K562 (cell line): ENCODE measurements at regions not wholly inside any gene's neighbourhood (a gene's known extent, or its start where the extent isn't known, plus 50 kb on each side); places are given as distances from the start of the nearest gene placed in this dataset.

Source experiments
- ATAC-seq: fragments of 200-7000 bp; cut with Tn5 transposase; 3 replicates; pipeline ENCODE4 v1.9.1; 2020; ENCODE audit warnings: moderate library complexity
- BruUV-seq: library from RNA; stranded (reverse); fragments of 400-500 nt; replicated peaks from 2 replicates; lab custom pipeline; 2021; lab: Mats Ljungman, UMichigan
- CTCF ChIA-PET: fragments of 300-600 bp; formaldehyde crosslinking; extraction: SDS; loops from one replicate; lab custom pipeline; 2021; ENCODE audit warnings: low intra/inter-chr PET ratio; lab: Yijun Ruan, JAX
- POLR2A ChIA-PET: fragments of 300-600, 350-650 bp; sonication (Branson Sonifier 250); formaldehyde crosslinking; extraction: SDS; loops from one replicate; lab custom pipeline; 2021; ENCODE audit warnings: antibody characterized with exemption, inconsistent platforms; lab: Yijun Ruan, JAX
- DNase-seq, 4 experiments: peaks; one replicate each; pipeline versions ENCODE4 v3.0.0 to v3.0.0-alpha.2; 2011 to 2018; ENCODE audit warnings: low spot score in 3 of 4, mixed read lengths in 3 of 4; ENCODE audit errors: extremely low read depth in 1 of 4
- FAIRE-seq: peaks from 2 replicates; lab custom pipeline; 2011; peaks lifted over from hg19 to GRCh38; lab: Jason Lieb, UNC
- H2AFZ ChIP-seq: 2 replicates; pipeline ENCODE4 v1.6.0; 2011; ENCODE audit warnings: low read depth, low read length, control low read depth, inconsistent platforms
- H3K27ac ChIP-seq: fragments of 200-600 bp; 3 replicates; pipeline ENCODE4 v1.8.0; 2011; ENCODE audit warnings: low read depth, mild to moderate bottlenecking, control low read depth, inconsistent platforms, low read length, moderate library complexity, mixed read lengths; ENCODE audit errors: extremely low read depth
- H3K27me3 ChIP-seq, 2 experiments: fragments of 300-600 bp in 1 of 2; 2 replicates in 1 of 2; 3 replicates in 1 of 2; pipeline versions ENCODE4 v1.6.0 to v1.8.0; 2011; ENCODE audit warnings: inconsistent platforms in 2 of 2, low read length in 2 of 2, mild to moderate bottlenecking in 1 of 2, mixed read lengths in 1 of 2, moderate library complexity in 1 of 2; ENCODE audit not compliant: control insufficient read depth in 2 of 2, insufficient read depth in 2 of 2
- H3K36me3 ChIP-seq: fragments of 300-600 bp; 3 replicates; pipeline ENCODE4 v1.8.0; 2011; ENCODE audit warnings: mild to moderate bottlenecking, low read length, inconsistent platforms; ENCODE audit not compliant: control insufficient read depth, insufficient read depth
- H3K4me1 ChIP-seq, 2 experiments: fragments of 200-600 bp in 1 of 2; replicated peaks in 1 of 2; 2 replicates in 1 of 2; 3 replicates in 1 of 2; pipeline versions ENCODE4 v1.5.1 to v1.8.0; 2011; ENCODE audit warnings: inconsistent platforms in 2 of 2, low read length in 2 of 2, mild to moderate bottlenecking in 1 of 2, mixed read lengths in 1 of 2, moderate library complexity in 1 of 2; ENCODE audit not compliant: control insufficient read depth in 2 of 2, insufficient read depth in 2 of 2
- H3K4me2 ChIP-seq: 2 replicates; pipeline ENCODE4 v1.6.1; 2011; ENCODE audit warnings: low read length, control low read depth, inconsistent platforms, mixed read lengths; ENCODE audit not compliant: insufficient read depth
- H3K4me3 ChIP-seq: fragments of 200-600 bp; sonication (generic), shearing (Covaris generic); 2 replicates; pipeline ENCODE4 v1.5.1; 2016; ENCODE audit warnings: control low read depth, inconsistent platforms
- H3K79me2 ChIP-seq: fragments of 200-600 bp; 3 replicates; pipeline ENCODE4 v1.8.0; 2011; ENCODE audit warnings: low read length, inconsistent platforms; ENCODE audit not compliant: control insufficient read depth, insufficient read depth
- H3K9ac ChIP-seq, 2 experiments: 2 replicates each; pipeline versions ENCODE4 v1.6.0 to v1.6.1; 2011; ENCODE audit warnings: low read depth in 2 of 2, low read length in 2 of 2, control low read depth in 1 of 2, inconsistent platforms in 1 of 2, mild to moderate bottlenecking in 1 of 2, mixed read lengths in 1 of 2; ENCODE audit not compliant: insufficient read depth in 1 of 2
- H3K9me1 ChIP-seq: one replicate; pipeline ENCODE4 v1.6.0; 2011; ENCODE audit warnings: inconsistent platforms, mild to moderate bottlenecking, low read length, moderate library complexity; ENCODE audit not compliant: control insufficient read depth, insufficient read depth
- H3K9me3 ChIP-seq: replicated peaks from 2 replicates; pipeline ENCODE4 v1.5.1; 2011; ENCODE audit warnings: low read depth, low read length, inconsistent platforms; ENCODE audit not compliant: control insufficient read depth, insufficient read depth
- H4K20me1 ChIP-seq: replicated peaks from 2 replicates; pipeline ENCODE4 v1.6.1; 2011; ENCODE audit warnings: low read length, inconsistent platforms, mixed read lengths; ENCODE audit not compliant: control insufficient read depth, insufficient read depth
- ARHGAP35 ChIP-seq: fragments of 450-650 bp; IDR thresholded peaks from 2 replicates; pipeline ENCODE4 v1.6.1; 2018; ENCODE audit not compliant: partially characterized antibody
- BDP1 ChIP-seq: IDR thresholded peaks from 3 replicates; pipeline ENCODE4 v1.6.1; 2011; ENCODE audit not compliant: insufficient read length, insufficient read depth
- HDAC3 ChIP-seq: fragments of 450-650 bp; IDR thresholded peaks from 2 replicates; pipeline ENCODE4 v1.6.1; 2018; ENCODE audit warnings: borderline replicate concordance, mild to moderate bottlenecking, moderate library complexity; ENCODE audit not compliant: partially characterized antibody
- KAT2B ChIP-seq: IDR thresholded peaks from one replicate; pipeline ENCODE4 v1.6.1; 2012; ENCODE audit warnings: low read depth, mild to moderate bottlenecking, control low read depth, inconsistent platforms, low read length, moderate library complexity
- SREBF1 ChIP-seq: fragments of 150-350 bp; IDR thresholded peaks from 2 replicates; pipeline ENCODE4 v1.6.1; 2014; ENCODE audit warnings: antibody characterized with exemption, low read depth, low read length, borderline replicate concordance
- ZBTB7A ChIP-seq: IDR thresholded peaks from 2 replicates; pipeline ENCODE4 v1.6.1; 2011; ENCODE audit warnings: low read depth, mild to moderate bottlenecking, low read length, moderate library complexity, borderline replicate concordance; ENCODE audit not compliant: control insufficient read depth
- ZNF384 ChIP-seq: IDR thresholded peaks from 2 replicates; pipeline ENCODE4 v1.6.1; 2012; ENCODE audit warnings: low read depth, low read length, improper control_type of control experiment
- ZNF551 ChIP-seq: fragments of 250-450 bp; sonication (Bioruptor Pico); IDR thresholded peaks from 2 replicates; pipeline ENCODE4 v1.5.0; 2021; ENCODE audit warnings: mild to moderate bottlenecking, moderate library complexity
- ZNF644 ChIP-seq: fragments of 200-800 bp; sonication (Bioruptor generic); IDR thresholded peaks from 2 replicates; pipeline ENCODE4 v1.6.1; 2016; ENCODE audit warnings: low read depth, missing genetic modification characterization, missing compliant biosample characterization
- WGBS: fragments of 100-300 bp; shearing (Covaris generic); methylation state at CpG from one replicate; pipeline ENCODE4 v1.1.6; 2016; ENCODE audit warnings: low coverage, mixed read lengths; ENCODE audit not compliant: insufficient coverage; ENCODE audit errors: missing lambda C conversion rate; 5-methylcytosine and 5-hydroxymethylcytosine counted together
- in situ Hi-C: fragments of 300-500 bp; cut with MboI; formaldehyde crosslinking; loops from 4 replicates; pipeline ENCODE4 v1.15.0; 2018; ENCODE audit warnings: inconsistent platforms, mixed read lengths
- intact Hi-C: fragments of 100-400 bp; cut with micrococcal nuclease; formaldehyde crosslinking; loops from 2 replicates; pipeline ENCODE4 v1.14.2; 2022
- TF ChIP-seq, protein P1 (sequence below): fragments of 450-650 bp; IDR thresholded peaks from 2 replicates; pipeline ENCODE4 v1.6.1; 2016; ENCODE audit warnings: missing biosample characterization, missing genetic modification characterization
- TF ChIP-seq, protein P2 (sequence below): fragments of 450-650 bp; IDR thresholded peaks from 2 replicates; pipeline ENCODE4 v1.6.1; 2016
- TF ChIP-seq, protein P3 (sequence below), 2 experiments: IDR thresholded peaks in 1 of 2; conservative IDR thresholded peaks in 1 of 2; 2 replicates each; pipeline ENCODE4 v1.6.1; 2016; ENCODE audit warnings: low read depth in 2 of 2, mild to moderate bottlenecking in 1 of 2, missing compliant biosample characterization in 1 of 2, missing genetic modification characterization in 1 of 2, moderate library complexity in 1 of 2
- TF ChIP-seq, protein P4 (sequence below): fragments of 250-450 bp; sonication (Bioruptor Pico); IDR thresholded peaks from 2 replicates; pipeline ENCODE4 v1.8.0; 2021; ENCODE audit warnings: mild to moderate bottlenecking, moderate library complexity

GRCh38 chr6:26221186-26221585 is 134.0 kb downstream of the HFE start (continued):
- TF ChIP-seq ZBTB7A (no peak), ZNF644 (tag) (no peak)

GRCh38 chr6:26222571-26222970 is 135.3 kb downstream of the HFE start:
- H3K27ac ChIP-seq, result no peak overlapping the region
- POLR2A ChIA-PET, result interaction anchor here (0.9 to 1.1 kb wide), 4 partner anchors 10 to 62 kb away, joined by 4 to 6 read pairs (median 4); a partner anchor contains a TSS
- no peak overlapping the region for H3K9ac ChIP-seq
- CTCF ChIA-PET, result no interaction called here
- H3K9me3 ChIP-seq, result peaks cover 10% of the 10 kb centered on the region; the same call in 1 of the 2 replicates
- no peaks in the 10 kb centered on the region for H3K27me3 ChIP-seq
- no peaks in the 10 kb centered on the region for H4K20me1 ChIP-seq
- FAIRE-seq (no peak), DNase-seq (no peak), ATAC-seq (no peak)
- peaks cover 15% of the 10 kb centered on the region for H3K79me2 ChIP-seq
- in situ Hi-C loops (loop anchor here (25.0 kb wide), 1 partner anchor 1590 kb away; a partner anchor contains a TSS), intact Hi-C loops (no loop called here)
- no peak overlapping the region for H3K4me2 ChIP-seq
- no peak overlapping the region for H3K4me3 ChIP-seq
- H3K4me1 ChIP-seq, result peaks cover 9 to 23% of the 10 kb centered on the region in 2 experiments
- TF ChIP-seq, protein P1, sequence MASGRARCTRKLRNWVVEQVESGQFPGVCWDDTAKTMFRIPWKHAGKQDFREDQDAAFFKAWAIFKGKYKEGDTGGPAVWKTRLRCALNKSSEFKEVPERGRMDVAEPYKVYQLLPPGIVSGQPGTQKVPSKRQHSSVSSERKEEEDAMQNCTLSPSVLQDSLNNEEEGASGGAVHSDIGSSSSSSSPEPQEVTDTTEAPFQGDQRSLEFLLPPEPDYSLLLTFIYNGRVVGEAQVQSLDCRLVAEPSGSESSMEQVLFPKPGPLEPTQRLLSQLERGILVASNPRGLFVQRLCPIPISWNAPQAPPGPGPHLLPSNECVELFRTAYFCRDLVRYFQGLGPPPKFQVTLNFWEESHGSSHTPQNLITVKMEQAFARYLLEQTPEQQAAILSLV (tag), result no peak
- TF ChIP-seq, protein P2, sequence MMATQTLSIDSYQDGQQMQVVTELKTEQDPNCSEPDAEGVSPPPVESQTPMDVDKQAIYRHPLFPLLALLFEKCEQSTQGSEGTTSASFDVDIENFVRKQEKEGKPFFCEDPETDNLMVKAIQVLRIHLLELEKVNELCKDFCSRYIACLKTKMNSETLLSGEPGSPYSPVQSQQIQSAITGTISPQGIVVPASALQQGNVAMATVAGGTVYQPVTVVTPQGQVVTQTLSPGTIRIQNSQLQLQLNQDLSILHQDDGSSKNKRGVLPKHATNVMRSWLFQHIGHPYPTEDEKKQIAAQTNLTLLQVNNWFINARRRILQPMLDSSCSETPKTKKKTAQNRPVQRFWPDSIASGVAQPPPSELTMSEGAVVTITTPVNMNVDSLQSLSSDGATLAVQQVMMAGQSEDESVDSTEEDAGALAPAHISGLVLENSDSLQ, result peak; percentile 92
- TF ChIP-seq, protein P3, sequence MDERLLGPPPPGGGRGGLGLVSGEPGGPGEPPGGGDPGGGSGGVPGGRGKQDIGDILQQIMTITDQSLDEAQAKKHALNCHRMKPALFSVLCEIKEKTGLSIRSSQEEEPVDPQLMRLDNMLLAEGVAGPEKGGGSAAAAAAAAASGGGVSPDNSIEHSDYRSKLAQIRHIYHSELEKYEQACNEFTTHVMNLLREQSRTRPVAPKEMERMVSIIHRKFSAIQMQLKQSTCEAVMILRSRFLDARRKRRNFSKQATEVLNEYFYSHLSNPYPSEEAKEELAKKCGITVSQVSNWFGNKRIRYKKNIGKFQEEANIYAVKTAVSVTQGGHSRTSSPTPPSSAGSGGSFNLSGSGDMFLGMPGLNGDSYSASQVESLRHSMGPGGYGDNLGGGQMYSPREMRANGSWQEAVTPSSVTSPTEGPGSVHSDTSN (CRISPR knock-in tag; IDR thresholded peaks at IDR 0.05; ENCODE audit: low read depth), result 0 out of 2 replicates have a peak, but pooled peaks have one; percentile 16
- TF ChIP-seq, protein P3 (tag; conservative IDR thresholded peaks at IDR 0.05; ENCODE audit: low read depth), result no peak
- TF ChIP-seq, protein P4, sequence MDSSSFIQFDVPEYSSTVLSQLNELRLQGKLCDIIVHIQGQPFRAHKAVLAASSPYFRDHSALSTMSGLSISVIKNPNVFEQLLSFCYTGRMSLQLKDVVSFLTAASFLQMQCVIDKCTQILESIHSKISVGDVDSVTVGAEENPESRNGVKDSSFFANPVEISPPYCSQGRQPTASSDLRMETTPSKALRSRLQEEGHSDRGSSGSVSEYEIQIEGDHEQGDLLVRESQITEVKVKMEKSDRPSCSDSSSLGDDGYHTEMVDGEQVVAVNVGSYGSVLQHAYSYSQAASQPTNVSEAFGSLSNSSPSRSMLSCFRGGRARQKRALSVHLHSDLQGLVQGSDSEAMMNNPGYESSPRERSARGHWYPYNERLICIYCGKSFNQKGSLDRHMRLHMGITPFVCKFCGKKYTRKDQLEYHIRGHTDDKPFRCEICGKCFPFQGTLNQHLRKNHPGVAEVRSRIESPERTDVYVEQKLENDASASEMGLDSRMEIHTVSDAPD, result no peak
- no peak for TF ChIP-seq BDP1
- peak; percentile 83 for TF ChIP-seq ZNF384
- peak; percentile 81; the same call in 1 of the 2 replicates for TF ChIP-seq SREBF1
- TF ChIP-seq ARHGAP35, result no peak
- no peak for TF ChIP-seq HDAC3
- no peak for TF ChIP-seq ZNF551
- no peak for TF ChIP-seq KAT2B
- 41% methylated on average over 5 of the region's 5 CpGs for WGBS
- BruUV-seq, result no TSS peak
- no peak overlapping the region for H2AFZ ChIP-seq
- no peaks in the 10 kb centered on the region for H3K9me1 ChIP-seq
- no peaks in the 10 kb centered on the region for H3K36me3 ChIP-seq
